Activated T-helper 1 cell treated with anti-CD3 and anti-CD28 coated beads, Interleukin-12 subunit alpha, Interleukin-12 subunit beta, Interleukin-2, Interleukin-4 antibody, amounts not matched to agents 30 ng/mL and 10 ng/mL and 1 ng/mL, durations not matched to agents 14 hours and 24 hours and 36 hours (primary cell): ENCODE measurements at regions not wholly inside any gene's neighbourhood (a gene's known extent, or its start where the extent isn't known, plus 50 kb on each side); places are given as distances from the start of the nearest gene placed in this dataset.
"Not testable (repeated sequence)": the region's sequence is repeated elsewhere in the genome, so short reads cannot be mapped to it uniquely, and the experiment has no call there.

Source experiments
- DNase-seq: peaks from one replicate; pipeline ENCODE4 v3.0.0; 2021; ENCODE audit warnings: low spot score
- H3K27ac Mint-ChIP-seq: one replicate; pipeline ENCODE4 v1.8.0; 2021; ENCODE audit warnings: mild to moderate bottlenecking, mixed read lengths
- H3K27me3 Mint-ChIP-seq: one replicate; pipeline ENCODE4 v1.8.0; 2022; ENCODE audit warnings: mild to moderate bottlenecking, moderate library complexity, mixed read lengths; ENCODE audit not compliant: insufficient read depth
- H3K36me3 Mint-ChIP-seq: one replicate; pipeline ENCODE4 v1.8.0; 2021; ENCODE audit warnings: low read depth, mixed read lengths
- H3K4me1 Mint-ChIP-seq: one replicate; pipeline ENCODE4 v1.8.0; 2021; ENCODE audit warnings: low read depth, mixed read lengths
- H3K4me3 Mint-ChIP-seq: one replicate; pipeline ENCODE4 v1.8.0; 2021; ENCODE audit warnings: mild to moderate bottlenecking, moderate library complexity, mixed read lengths
- H3K9me3 Mint-ChIP-seq: one replicate; pipeline ENCODE4 v1.8.0; 2021; ENCODE audit warnings: mixed read lengths
- intact Hi-C: fragments of 100-400 bp; cut with micrococcal nuclease; formaldehyde crosslinking; loops from one replicate; pipeline ENCODE4 v1.15.1; 2024

- H3K4me3 Mint-ChIP-seq, result no peak overlapping the region
- H3K4me1 Mint-ChIP-seq, result no peaks in the 10 kb centered on the region
- no peaks in the 10 kb centered on the region for H3K36me3 Mint-ChIP-seq
- no peaks in the 10 kb centered on the region for H3K27me3 Mint-ChIP-seq
- no peaks in the 10 kb centered on the region for H3K9me3 Mint-ChIP-seq
- DNase-seq, result no peak
- H3K27ac Mint-ChIP-seq, result no peak overlapping the region
- intact Hi-C loops, result no loop called here
Measured at GRCh38 chr3:64377942-64378341, 152.7 kb upstream of the PRICKLE2 start.

DNA sequence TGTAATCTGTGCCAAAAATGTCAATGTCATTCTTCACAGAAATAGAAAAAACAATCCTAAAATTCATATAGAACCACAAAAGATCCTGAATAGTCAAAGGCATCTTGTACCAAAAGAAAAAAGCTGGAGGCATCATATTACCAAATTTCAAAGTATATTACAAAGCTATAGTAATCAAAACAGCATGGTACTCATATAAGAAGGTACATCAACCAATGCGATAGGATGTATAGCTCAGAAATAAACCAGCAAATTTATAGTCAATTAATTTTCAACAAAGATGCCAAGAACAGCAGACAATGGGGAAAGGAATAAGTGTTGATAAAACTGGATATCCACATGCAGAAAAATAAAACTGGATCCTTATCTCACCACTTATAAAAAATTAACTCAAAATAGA is 150.5 kb upstream of the PRICKLE2 start:
- no peak overlapping the region for H3K27ac Mint-ChIP-seq
- H3K4me3 Mint-ChIP-seq, result no peak overlapping the region
- DNase-seq, result no peak
- no peaks in the 10 kb centered on the region for H3K9me3 Mint-ChIP-seq
- no peaks in the 10 kb centered on the region for H3K36me3 Mint-ChIP-seq
- intact Hi-C loops, result no loop called here
- no peaks in the 10 kb centered on the region for H3K27me3 Mint-ChIP-seq
- no peaks in the 10 kb centered on the region for H3K4me1 Mint-ChIP-seq

GRCh38 chr3:64369390-64369789 is 144.1 kb upstream of the PRICKLE2 start:
- no peak overlapping the region for H3K4me3 Mint-ChIP-seq
- no peaks in the 10 kb centered on the region for H3K36me3 Mint-ChIP-seq
- DNase-seq, result no peak
- intact Hi-C loops, result no loop called here
- H3K9me3 Mint-ChIP-seq, result no peaks in the 10 kb centered on the region
- peaks cover 5% of the 10 kb centered on the region for H3K27me3 Mint-ChIP-seq
- no peaks in the 10 kb centered on the region for H3K4me1 Mint-ChIP-seq
- no peak overlapping the region for H3K27ac Mint-ChIP-seq

DNA sequence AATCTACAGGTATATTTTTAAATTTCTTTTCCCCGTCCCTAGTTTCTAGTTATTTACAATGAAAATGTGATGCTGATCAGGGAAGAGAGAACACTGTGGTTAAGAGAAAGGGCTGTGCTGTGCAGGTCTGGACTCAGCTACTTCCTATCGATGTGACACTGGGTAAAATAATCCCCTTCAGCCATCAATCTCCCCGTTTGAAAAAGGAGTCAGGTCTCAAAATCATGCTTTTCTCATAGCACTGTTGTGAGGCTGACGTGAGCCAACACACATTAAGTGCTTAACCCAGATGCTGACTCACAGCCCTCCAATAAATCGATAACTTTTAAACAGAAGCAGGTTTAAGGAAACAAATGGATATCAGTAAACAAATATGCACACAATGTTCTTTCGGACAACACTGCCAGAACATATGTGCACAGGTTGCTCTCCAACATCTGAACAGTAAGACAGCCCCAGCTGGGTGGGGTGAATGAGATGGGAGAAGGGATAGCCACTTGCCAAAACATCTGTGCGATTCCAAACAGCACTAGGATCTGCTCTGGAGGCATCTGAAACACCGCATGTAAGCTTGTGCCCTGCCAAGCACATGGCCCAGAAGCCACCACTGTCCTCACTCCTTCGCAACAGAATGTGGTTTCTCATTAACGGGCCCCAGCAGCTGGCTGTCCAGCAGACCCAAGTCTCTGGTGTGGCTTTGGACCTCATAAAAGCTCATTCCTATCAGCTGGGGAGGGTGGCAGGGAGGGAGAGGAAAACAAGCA is 143.2 kb upstream of the PRICKLE2 start:
- no peaks in the 10 kb centered on the region for H3K9me3 Mint-ChIP-seq

DNA sequence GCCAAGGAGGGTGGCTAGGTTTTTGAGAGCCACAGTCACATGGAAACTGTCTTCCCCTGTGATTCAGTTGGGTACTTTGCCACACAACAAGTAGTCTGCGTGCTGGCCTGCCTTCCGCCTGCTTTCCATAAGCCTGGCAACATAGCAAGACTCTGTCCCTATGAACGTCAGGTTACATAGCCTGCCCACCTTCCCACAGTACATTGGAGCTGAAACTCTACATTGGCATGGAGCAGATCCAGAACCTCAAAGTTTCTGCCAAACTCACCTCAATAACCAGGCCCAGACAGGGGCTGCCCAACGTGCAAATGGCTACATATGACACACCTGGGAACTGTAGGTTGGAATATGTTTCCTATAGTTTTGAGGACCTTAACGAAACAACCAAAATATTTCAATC is 140.6 kb upstream of the PRICKLE2 start:
- H3K27ac Mint-ChIP-seq, result no peak overlapping the region
- intact Hi-C loops, result no loop called here
- H3K4me1 Mint-ChIP-seq, result no peaks in the 10 kb centered on the region
- H3K36me3 Mint-ChIP-seq, result no peaks in the 10 kb centered on the region
- H3K4me3 Mint-ChIP-seq, result no peak overlapping the region
- peaks cover 9% of the 10 kb centered on the region for H3K27me3 Mint-ChIP-seq
- H3K9me3 Mint-ChIP-seq, result no peaks in the 10 kb centered on the region
- no peak for DNase-seq

More for the DNA sequence above, 143.2 kb upstream of the PRICKLE2 start:
- H3K4me1 Mint-ChIP-seq, result no peaks in the 10 kb centered on the region
- peaks cover 5% of the 10 kb centered on the region for H3K27me3 Mint-ChIP-seq
- intact Hi-C loops, result no loop called here
- H3K27ac Mint-ChIP-seq, result no peak overlapping the region
- H3K36me3 Mint-ChIP-seq, result no peaks in the 10 kb centered on the region
- H3K4me3 Mint-ChIP-seq, result no peak overlapping the region
- DNase-seq, result no peak

GRCh38 chr3:64363842-64364241 is 138.6 kb upstream of the PRICKLE2 start:
- no peaks in the 10 kb centered on the region for H3K4me1 Mint-ChIP-seq

GRCh38 chr3:64361962-64362735 is 136.9 kb upstream of the PRICKLE2 start:
- intact Hi-C loops, result no loop called here
- no peak for DNase-seq
- Mint-ChIP-seq H3K4me3 (no peak overlapping the region), H3K9me3 (no peaks in the 10 kb centered on the region), H3K4me1 (peaks cover 13% of the 10 kb centered on the region), H3K27ac (no peak overlapping the region), H3K36me3 (no peaks in the 10 kb centered on the region), H3K27me3 (peaks cover 10% of the 10 kb centered on the region)

More at GRCh38 chr3:64363842-64364241, 138.6 kb upstream of the PRICKLE2 start:
- no peaks in the 10 kb centered on the region for H3K36me3 Mint-ChIP-seq
- no peak overlapping the region for H3K27ac Mint-ChIP-seq
- DNase-seq, result no peak
- intact Hi-C loops, result no loop called here
- no peaks in the 10 kb centered on the region for H3K9me3 Mint-ChIP-seq
- H3K27me3 Mint-ChIP-seq, result peaks cover 13% of the 10 kb centered on the region
- H3K4me3 Mint-ChIP-seq, result no peak overlapping the region

- DNase-seq, H3K4me3 Mint-ChIP-seq, H3K36me3 Mint-ChIP-seq, H3K27ac Mint-ChIP-seq, intact Hi-C loops, H3K9me3 Mint-ChIP-seq, H3K27me3 Mint-ChIP-seq: not testable (repeated sequence)
- peaks cover 17% of the 10 kb centered on the region for H3K4me1 Mint-ChIP-seq
Measured at GRCh38 chr3:64361036-64361435, 135.8 kb upstream of the PRICKLE2 start.

DNA sequence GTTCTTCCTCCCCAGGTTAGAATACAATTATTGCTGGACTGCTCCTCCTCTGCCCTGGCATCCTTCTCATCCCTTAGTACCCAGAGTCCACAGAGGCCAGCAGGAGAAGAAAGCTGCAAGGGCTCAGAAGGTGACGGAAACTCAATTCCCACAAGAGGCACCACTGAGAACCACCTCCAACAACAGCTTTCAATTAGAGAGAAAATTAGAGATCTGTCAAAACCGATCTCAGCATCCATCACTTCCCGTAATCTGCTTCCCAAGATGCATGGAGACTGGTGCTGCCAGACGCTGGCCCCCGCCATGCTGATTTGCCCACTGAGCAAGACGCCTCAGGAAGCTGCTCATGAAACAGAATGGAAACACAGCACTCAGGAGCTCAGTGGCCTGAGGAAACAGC is 135.0 kb upstream of the PRICKLE2 start:
- H3K4me3 Mint-ChIP-seq, result no peak overlapping the region
- peaks cover 3% of the 10 kb centered on the region for H3K36me3 Mint-ChIP-seq
- no peak overlapping the region for H3K27ac Mint-ChIP-seq
- H3K4me1 Mint-ChIP-seq, result peaks cover 24% of the 10 kb centered on the region
- DNase-seq, result no peak
- intact Hi-C loops, result no loop called here
- peaks cover 8% of the 10 kb centered on the region for H3K27me3 Mint-ChIP-seq
- H3K9me3 Mint-ChIP-seq, result peaks cover 7% of the 10 kb centered on the region

DNA sequence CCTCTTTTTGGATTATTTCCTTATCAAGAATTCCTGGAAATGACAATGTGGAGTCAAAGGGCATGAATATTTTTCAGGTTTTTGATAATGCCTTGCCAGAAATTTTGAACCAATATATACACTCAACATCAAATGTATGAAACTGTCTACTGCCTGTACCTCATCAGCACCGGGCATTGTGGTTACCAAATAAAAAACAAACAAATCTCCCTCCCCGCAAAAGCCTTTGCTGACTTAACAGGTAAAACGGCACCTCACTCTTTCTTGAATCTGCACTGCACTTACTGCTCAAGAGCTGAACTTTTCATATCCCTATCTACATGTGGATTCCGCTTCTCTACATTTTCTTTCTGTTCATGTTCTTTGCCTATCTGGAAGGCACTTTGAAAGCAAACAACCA is 134.5 kb upstream of the PRICKLE2 start:
- Mint-ChIP-seq H3K27ac (no peak overlapping the region), H3K4me1 (peaks cover 29% of the 10 kb centered on the region), H3K36me3 (peaks cover 3% of the 10 kb centered on the region), H3K9me3 (peaks cover 7% of the 10 kb centered on the region), H3K27me3 (peaks cover 8% of the 10 kb centered on the region), H3K4me3 (no peak overlapping the region)
- DNase-seq, result no peak
- intact Hi-C loops, result no loop called here

- no peak overlapping the region for H3K27ac Mint-ChIP-seq
- DNase-seq, result no peak
- H3K36me3 Mint-ChIP-seq, result peaks cover 3% of the 10 kb centered on the region
- intact Hi-C loops, result no loop called here
- peaks cover 29% of the 10 kb centered on the region for H3K4me1 Mint-ChIP-seq
- H3K4me3 Mint-ChIP-seq, result no peak overlapping the region
- H3K9me3 Mint-ChIP-seq, result peaks cover 7% of the 10 kb centered on the region
- peaks cover 8% of the 10 kb centered on the region for H3K27me3 Mint-ChIP-seq
Measured at GRCh38 chr3:64358853-64359252, 133.6 kb upstream of the PRICKLE2 start.

DNA sequence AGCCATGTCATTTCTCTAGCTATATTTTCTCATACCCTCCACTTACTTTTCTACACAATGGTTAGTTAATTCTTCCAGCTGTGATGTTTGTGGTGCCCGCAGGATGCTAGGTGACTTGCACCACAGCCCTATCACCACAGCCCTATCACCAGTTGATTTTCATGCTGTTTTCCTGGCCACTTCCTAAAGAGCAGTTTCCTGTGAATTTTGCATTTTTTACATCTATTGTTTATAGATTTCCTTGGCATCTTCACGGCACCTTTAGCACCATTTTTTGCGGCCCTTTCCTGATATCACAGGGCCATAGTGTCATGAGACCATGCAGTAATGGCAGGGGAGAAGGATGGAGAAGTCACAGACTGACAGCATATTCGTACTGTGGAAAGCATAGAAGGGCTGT is 132.9 kb upstream of the PRICKLE2 start:
- no peak overlapping the region for H3K4me3 Mint-ChIP-seq
- peaks cover 35% of the 10 kb centered on the region for H3K4me1 Mint-ChIP-seq
- no peak for DNase-seq
- H3K36me3 Mint-ChIP-seq, result peaks cover 3% of the 10 kb centered on the region
- peaks cover 7% of the 10 kb centered on the region for H3K9me3 Mint-ChIP-seq
- intact Hi-C loops, result no loop called here
- peaks cover 8% of the 10 kb centered on the region for H3K27me3 Mint-ChIP-seq
- no peak overlapping the region for H3K27ac Mint-ChIP-seq

DNA sequence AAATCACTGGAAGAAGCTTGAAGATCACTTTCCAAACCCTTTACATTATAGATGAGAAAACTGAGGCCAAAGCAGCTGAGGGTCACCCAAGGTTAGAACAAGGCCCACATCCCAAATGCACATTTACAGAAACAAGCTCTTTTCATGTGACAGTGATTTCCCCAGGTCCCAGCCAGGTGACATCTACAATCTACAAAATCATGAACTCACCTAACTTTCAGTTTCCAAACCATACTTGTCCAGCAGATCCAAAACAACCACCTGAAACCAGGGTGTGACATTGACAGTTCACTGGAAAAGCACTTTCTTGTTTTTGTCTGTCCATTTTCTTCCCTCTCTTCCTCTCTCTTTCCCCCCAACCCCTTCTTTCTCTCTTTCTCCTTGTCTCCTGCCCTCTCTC is 132.2 kb upstream of the PRICKLE2 start:
- Mint-ChIP-seq H3K9me3 (peaks cover 7% of the 10 kb centered on the region), H3K27me3 (peaks cover 8% of the 10 kb centered on the region), H3K36me3 (peaks cover 3% of the 10 kb centered on the region), H3K27ac (no peak overlapping the region), H3K4me3 (no peak overlapping the region), H3K4me1 (peaks cover 42% of the 10 kb centered on the region)
- no peak for DNase-seq
- intact Hi-C loops, result no loop called here
